CD14-positive monocyte (primary cell): ENCODE measurements at regions not wholly inside any gene's neighbourhood (a gene's known extent, or its start where the extent isn't known, plus 50 kb on each side); places are given as distances from the start of the nearest gene placed in this dataset.

ENCODE experiments used
- DNase-seq, 3 donors: peaks; one replicate each; pipeline ENCODE4 v3.0.0-alpha.2; 2011 to 2022
- H2AFZ ChIP-seq: 2 replicates; pipeline ENCODE4 v1.6.0; 2012; ENCODE audit warnings: mild to moderate bottlenecking, low read depth, low read length, inconsistent platforms; ENCODE audit not compliant: insufficient read depth, poor library complexity, severe bottlenecking
- H3K27ac ChIP-seq, 2 donors: 1 replicate in 1 of 2; 2 replicates in 1 of 2; pipeline ENCODE4 v1.5.1; 2012 to 2013; ENCODE audit warnings: low read length in 2 of 2, control low read depth in 1 of 2, inconsistent platforms in 1 of 2, low read depth in 1 of 2, mild to moderate bottlenecking in 1 of 2
- H3K27me3 ChIP-seq, 2 donors: one replicate each; pipeline versions ENCODE4 v1.6.0 to v1.6.1; 2011 to 2013; ENCODE audit warnings: low read length in 2 of 2; ENCODE audit not compliant: control insufficient read depth in 2 of 2, insufficient read depth in 2 of 2
- H3K36me3 ChIP-seq, 2 donors: replicated peaks in 1 of 2; 1 replicate in 1 of 2; 2 replicates in 1 of 2; pipeline versions ENCODE4 v1.5.1 to v1.6.1; 2012 to 2013; ENCODE audit warnings: low read length in 2 of 2, control low read depth in 1 of 2, inconsistent platforms in 1 of 2, mild to moderate bottlenecking in 1 of 2; ENCODE audit not compliant: insufficient read depth in 2 of 2, control insufficient read depth in 1 of 2
- H3K4me1 ChIP-seq, 2 donors: 1 replicate in 1 of 2; 2 replicates in 1 of 2; pipeline versions ENCODE4 v1.5.1 to v1.6.1; 2012 to 2013; ENCODE audit warnings: low read length in 2 of 2, control low read depth in 1 of 2, inconsistent platforms in 1 of 2, mild to moderate bottlenecking in 1 of 2, moderate library complexity in 1 of 2; ENCODE audit not compliant: insufficient read depth in 2 of 2, control insufficient read depth in 1 of 2
- H3K4me2 ChIP-seq: replicated peaks from 2 replicates; pipeline ENCODE3; 2012; ENCODE audit warnings: low read length, moderate library complexity, mild to moderate bottlenecking; ENCODE audit not compliant: poor library complexity, severe bottlenecking; ENCODE audit errors: extremely low read depth
- H3K4me3 ChIP-seq, 3 experiments: fragments of 200-600 bp in 1 of 3; sonication (generic) in 1 of 3; replicated peaks in 1 of 3; 1 replicate in 2 of 3; 2 replicates in 1 of 3; pipeline ENCODE4 v1.5.1; 2011 to 2013; ENCODE audit warnings: low read length in 3 of 3, mild to moderate bottlenecking in 3 of 3, control low read depth in 2 of 3, low read depth in 2 of 3, inconsistent platforms in 1 of 3, moderate library complexity in 1 of 3
- H3K79me2 ChIP-seq: 2 replicates; pipeline ENCODE4 v1.6.0; 2012; ENCODE audit warnings: mild to moderate bottlenecking, control low read depth, inconsistent platforms, low read length, moderate library complexity; ENCODE audit not compliant: insufficient read depth
- H3K9ac ChIP-seq: 2 replicates; pipeline ENCODE4 v1.6.0; 2017; ENCODE audit warnings: low read length, mild to moderate bottlenecking; ENCODE audit not compliant: insufficient read depth, poor library complexity, severe bottlenecking
- H3K9me3 ChIP-seq, 2 donors: replicated peaks in 1 of 2; 1 replicate in 1 of 2; 2 replicates in 1 of 2; pipeline versions ENCODE4 v1.5.1 to v1.6.1; 2012 to 2013; ENCODE audit warnings: low read length in 2 of 2, control low read depth in 1 of 2; ENCODE audit not compliant: control insufficient read depth in 1 of 2, insufficient read depth in 1 of 2
- H4K20me1 ChIP-seq: 2 replicates; pipeline ENCODE4 v1.6.0; 2012; ENCODE audit warnings: mild to moderate bottlenecking, low read length, control low read depth, moderate library complexity; ENCODE audit not compliant: insufficient read depth
- H3K27ac Mint-ChIP-seq, 7 donors: one replicate each; pipeline ENCODE4 v1.8.0; 2020; ENCODE audit warnings: mild to moderate bottlenecking in 7 of 7, mixed read lengths in 7 of 7, moderate library complexity in 6 of 7, inconsistent platforms in 2 of 7
- H3K27me3 Mint-ChIP-seq, 3 donors: one replicate each; pipeline ENCODE4 v1.8.0; 2021 to 2022; ENCODE audit warnings: low read depth in 3 of 3, mild to moderate bottlenecking in 3 of 3, mixed read lengths in 3 of 3, moderate library complexity in 3 of 3, inconsistent platforms in 1 of 3
- H3K36me3 Mint-ChIP-seq, 2 donors: one replicate each; pipeline ENCODE4 v1.8.0; 2020; ENCODE audit warnings: mixed read lengths in 2 of 2, inconsistent platforms in 1 of 2, mild to moderate bottlenecking in 1 of 2
- H3K4me1 Mint-ChIP-seq: one replicate; pipeline ENCODE4 v1.8.0; 2020; ENCODE audit warnings: mild to moderate bottlenecking, mixed read lengths
- H3K4me3 Mint-ChIP-seq, 2 donors: one replicate each; pipeline ENCODE4 v1.8.0; 2020; ENCODE audit warnings: mild to moderate bottlenecking in 2 of 2, mixed read lengths in 2 of 2, moderate library complexity in 1 of 2
- H3K9me3 Mint-ChIP-seq, 7 donors: one replicate each; pipeline ENCODE4 v1.8.0; 2020 to 2022; ENCODE audit warnings: mixed read lengths in 7 of 7, mild to moderate bottlenecking in 6 of 7, moderate library complexity in 6 of 7, inconsistent platforms in 2 of 7
- CTCF ChIP-seq: fragments of 200-600 bp; IDR thresholded peaks from one replicate; pipeline ENCODE4 v1.8.0; 2022; ENCODE audit warnings: antibody characterized with exemption, mild to moderate bottlenecking
- WGBS: methylation state at CpG from one replicate; pipeline ENCODE4 v1.1.5; 2013; ENCODE audit warnings: missing lambda C conversion rate; ENCODE audit not compliant: insufficient coverage; 5-methylcytosine and 5-hydroxymethylcytosine counted together
- intact Hi-C, 2 donors: fragments of 100-400 bp; cut with micrococcal nuclease; formaldehyde crosslinking; loops; one replicate each; pipeline versions ENCODE4 v1.15.0 to v1.15.1; 2023

GRCh38 chr7:26928703-26929347 is 64.4 kb upstream of the SKAP2 start:
- H3K9me3 Mint-ChIP-seq: peaks cover 0 to 6% (median 4%) of the 10 kb centered on the region in 7 donors

DNA sequence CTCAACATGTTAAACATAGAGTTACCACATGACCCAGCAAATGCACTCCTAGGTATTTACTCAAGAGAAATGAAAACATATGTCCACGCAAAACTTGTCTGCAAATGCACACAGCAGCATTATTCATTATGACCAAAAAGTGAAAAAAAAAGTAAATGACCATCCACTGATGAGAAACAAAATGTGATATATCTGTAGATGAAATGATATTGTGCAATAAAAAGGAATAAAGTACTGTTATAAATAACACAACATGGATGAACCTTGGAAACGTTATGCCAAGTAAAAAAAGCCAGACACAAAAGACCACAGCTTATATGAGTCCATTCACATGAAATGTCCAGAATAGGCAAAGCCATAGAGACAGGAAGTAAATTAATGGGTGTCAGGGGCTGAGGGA is 61.4 kb upstream of the SKAP2 start:
- no peaks in the 10 kb centered on the region for H3K36me3 ChIP-seq
- no peak overlapping the region for H3K4me3 Mint-ChIP-seq
- H3K4me1 Mint-ChIP-seq: no peaks in the 10 kb centered on the region
- peaks cover 0 to 1% (median 0%) of the 10 kb centered on the region in 7 donors for H3K9me3 Mint-ChIP-seq
- H4K20me1 ChIP-seq: no peaks in the 10 kb centered on the region
- no peaks in the 10 kb centered on the region for H3K79me2 ChIP-seq
- WGBS: no CpG with 5 or more reads among the region's 2 CpGs
- H3K4me1 ChIP-seq: no peaks in the 10 kb centered on the region
- no peak overlapping the region for H3K4me2 ChIP-seq
- no peak overlapping the region for H3K27ac Mint-ChIP-seq
- no peak overlapping the region for H2AFZ ChIP-seq
- no peaks in the 10 kb centered on the region for H3K36me3 Mint-ChIP-seq
- H3K9me3 ChIP-seq: no peaks in the 10 kb centered on the region
- H3K27me3 ChIP-seq: no peaks in the 10 kb centered on the region
- peaks cover 0 to 2% (median 0%) of the 10 kb centered on the region in 3 donors for H3K27me3 Mint-ChIP-seq
- H3K27ac ChIP-seq: no peak overlapping the region
- no peak overlapping the region for H3K9ac ChIP-seq
- DNase-seq: no peak
- intact Hi-C loops: no loop called here
- TF ChIP-seq CTCF: no peak
- no peak overlapping the region for H3K4me3 ChIP-seq

More at GRCh38 chr7:26928703-26929347, 64.4 kb upstream of the SKAP2 start:
- Mint-ChIP-seq H3K27me3 (peaks cover 0 to 2% (median 0%) of the 10 kb centered on the region in 3 donors), H3K36me3 (no peaks in the 10 kb centered on the region), H3K4me3 (no peak overlapping the region), H3K27ac (no peak overlapping the region), H3K4me1 (no peaks in the 10 kb centered on the region)
- Histone ChIP-seq H4K20me1 (no peaks in the 10 kb centered on the region), H3K4me1 (no peaks in the 10 kb centered on the region), H2AFZ (no peak overlapping the region), H3K4me2 (no peak overlapping the region), H3K4me3 (no peak overlapping the region), H3K27ac (no peak overlapping the region), H3K36me3 (no peaks in the 10 kb centered on the region), H3K9me3 (no peaks in the 10 kb centered on the region), H3K27me3 (no peaks in the 10 kb centered on the region), H3K79me2 (no peaks in the 10 kb centered on the region), H3K9ac (no peak overlapping the region)
- 86% methylated on average over 1 of the region's 5 CpGs for WGBS
- no peak for TF ChIP-seq CTCF
- intact Hi-C loops: no loop called here
- DNase-seq: no peak
